ENCODE measurements at regions not wholly inside any gene's neighbourhood (a gene's known extent, or its start where the extent isn't known, plus 50 kb on each side); places are given as distances from the start of the nearest gene placed in this dataset.

DNA sequence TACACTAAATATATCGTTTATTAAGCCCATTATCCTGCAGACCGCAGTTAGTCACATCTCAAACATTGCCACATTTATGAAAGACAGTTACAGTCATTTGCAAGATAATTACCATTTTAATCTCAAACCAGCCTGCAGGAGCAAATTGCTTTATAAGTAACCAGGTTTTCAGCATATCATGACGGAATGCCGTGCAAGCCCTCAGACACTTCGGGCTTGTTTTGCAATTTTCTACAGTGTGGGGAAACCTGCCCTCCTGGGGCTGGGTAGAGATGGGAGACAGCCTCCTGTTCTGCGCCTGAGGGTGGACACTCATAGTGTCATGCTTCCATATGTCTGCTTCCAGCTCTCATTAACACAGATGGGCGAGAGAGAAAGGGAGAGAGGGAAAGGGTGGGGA is 563.9 kb downstream of the NPHP4 start:
- intact Hi-C loops (cut with DNase I) = no loop called here
- TF ChIP-seq, protein P1, sequence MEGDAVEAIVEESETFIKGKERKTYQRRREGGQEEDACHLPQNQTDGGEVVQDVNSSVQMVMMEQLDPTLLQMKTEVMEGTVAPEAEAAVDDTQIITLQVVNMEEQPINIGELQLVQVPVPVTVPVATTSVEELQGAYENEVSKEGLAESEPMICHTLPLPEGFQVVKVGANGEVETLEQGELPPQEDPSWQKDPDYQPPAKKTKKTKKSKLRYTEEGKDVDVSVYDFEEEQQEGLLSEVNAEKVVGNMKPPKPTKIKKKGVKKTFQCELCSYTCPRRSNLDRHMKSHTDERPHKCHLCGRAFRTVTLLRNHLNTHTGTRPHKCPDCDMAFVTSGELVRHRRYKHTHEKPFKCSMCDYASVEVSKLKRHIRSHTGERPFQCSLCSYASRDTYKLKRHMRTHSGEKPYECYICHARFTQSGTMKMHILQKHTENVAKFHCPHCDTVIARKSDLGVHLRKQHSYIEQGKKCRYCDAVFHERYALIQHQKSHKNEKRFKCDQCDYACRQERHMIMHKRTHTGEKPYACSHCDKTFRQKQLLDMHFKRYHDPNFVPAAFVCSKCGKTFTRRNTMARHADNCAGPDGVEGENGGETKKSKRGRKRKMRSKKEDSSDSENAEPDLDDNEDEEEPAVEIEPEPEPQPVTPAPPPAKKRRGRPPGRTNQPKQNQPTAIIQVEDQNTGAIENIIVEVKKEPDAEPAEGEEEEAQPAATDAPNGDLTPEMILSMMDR (IDR thresholded peaks at IDR 0.05) = no peak
- peaks cover 0 to 91% (median 81%) of the 10 kb centered on the region in 7 donors for H3K27me3 ChIP-seq

DNA sequence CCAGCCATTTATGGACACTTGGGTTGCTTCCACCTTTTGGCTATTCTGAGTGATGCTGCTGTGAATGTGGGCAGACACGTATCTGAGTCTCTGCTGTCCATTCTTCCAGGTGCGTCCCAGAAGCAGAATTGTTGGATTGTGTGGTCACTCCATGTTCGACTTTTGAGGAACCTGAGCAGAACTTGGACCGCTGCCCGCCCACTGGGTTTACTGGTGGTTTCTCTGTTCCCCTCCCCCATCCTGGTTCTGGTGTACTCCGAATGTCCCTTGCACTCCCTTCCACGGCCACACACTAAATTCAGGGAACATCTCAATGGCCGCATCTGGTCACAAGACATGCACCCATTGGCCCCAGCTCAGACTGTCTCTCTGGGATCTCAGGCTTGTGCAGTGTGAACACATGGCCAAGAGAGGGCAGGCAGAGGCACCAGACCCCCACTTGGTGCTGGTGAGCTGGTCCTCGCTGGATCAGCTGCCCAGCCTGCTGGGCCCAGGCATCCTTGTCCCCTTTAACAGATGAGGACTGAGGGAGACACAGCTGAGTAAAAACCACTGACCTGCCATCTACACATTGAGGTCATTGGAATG is 565.1 kb downstream of the NPHP4 start:
- Histone ChIP-seq H3K9me3 (no peaks in the 10 kb centered on the region), H3K4me1 (peaks cover 0 to 6% (median 0%) of the 10 kb centered on the region in 9 donors), H3K27me3 (peaks cover 0 to 88% (median 80%) of the 10 kb centered on the region in 7 donors), H3K27ac (no peak overlapping the region), H3K36me3 (no peaks in the 10 kb centered on the region), H3K4me3 (no peak overlapping the region)
- WGBS, 2 donors = 81 to 88% methylated on average over 9 of the region's 9 CpGs
- TF ChIP-seq, protein P1 (IDR thresholded peaks at IDR 0.05) = no peak
- DNase-seq = no peak
- intact Hi-C loops (cut with DNase I) = no loop called here
- ATAC-seq = no peak

More for the DNA sequence above, 563.9 kb downstream of the NPHP4 start:
- DNase-seq = no peak
- peaks cover 0 to under 1% (median 0%) of the 10 kb centered on the region in 9 donors for H3K4me1 ChIP-seq
- no peaks in the 10 kb centered on the region for H3K9me3 ChIP-seq
- H3K4me3 ChIP-seq = no peak overlapping the region
- ATAC-seq = no peak
- no peak overlapping the region for H3K27ac ChIP-seq
- 74 to 75% methylated on average over 7 of the region's 7 CpGs for WGBS, 2 donors
- H3K36me3 ChIP-seq = no peaks in the 10 kb centered on the region

DNA sequence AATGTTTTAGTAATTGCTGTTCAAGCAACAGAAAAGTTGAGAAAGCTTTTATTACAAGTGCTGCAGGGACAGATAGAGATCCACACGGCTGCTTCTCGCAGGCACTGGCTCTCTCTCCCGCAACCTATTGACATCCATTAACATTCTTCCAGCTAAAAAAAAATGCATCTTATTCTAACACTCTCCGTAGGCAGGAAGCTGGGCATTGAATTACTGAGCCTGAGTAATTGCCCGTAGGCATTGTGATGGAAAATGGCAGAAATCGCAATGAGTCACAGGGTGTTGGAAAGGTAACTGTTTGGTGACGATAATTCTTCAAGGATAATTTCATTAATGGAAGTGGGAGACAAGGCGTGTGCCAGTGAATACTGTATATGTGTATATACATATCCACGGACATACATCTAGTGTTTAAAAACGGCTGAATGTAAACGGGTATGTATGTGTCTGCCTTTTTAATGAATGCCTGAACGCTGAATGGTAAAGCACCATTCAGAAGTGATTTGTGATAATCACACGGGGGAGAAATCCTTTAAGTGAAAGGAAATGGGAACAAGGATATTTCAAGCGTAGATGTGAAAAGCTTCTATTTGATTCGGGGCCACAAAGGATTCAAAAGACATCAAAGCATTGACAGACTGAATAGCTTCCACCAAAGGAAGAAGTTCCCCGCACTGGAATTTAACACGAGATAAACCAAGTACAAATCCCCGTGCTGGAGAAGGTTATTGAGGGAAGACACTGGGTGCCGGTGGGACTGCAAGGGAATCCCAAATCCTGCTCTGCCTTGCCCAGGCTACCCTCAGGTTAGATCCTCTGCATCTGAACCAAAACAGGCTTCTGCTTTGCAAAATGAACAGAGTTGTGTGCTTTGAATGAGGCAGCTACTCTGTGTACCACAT is 567.2 kb downstream of the NPHP4 start:
- Histone ChIP-seq H3K36me3 (no peaks in the 10 kb centered on the region), H3K4me1 (peaks cover 0 to 6% (median 0%) of the 10 kb centered on the region in 9 donors), H3K27ac (no peak overlapping the region), H3K4me3 (no peak overlapping the region), H3K9me3 (no peaks in the 10 kb centered on the region), H3K27me3 (peaks cover 0 to 87% (median 73%) of the 10 kb centered on the region in 7 donors)
- intact Hi-C loops (cut with DNase I) = no loop called here
- ATAC-seq (no peak), DNase-seq (no peak)
- WGBS, 2 donors = 31 to 33% methylated on average over 19 of the region's 19 CpGs
- TF ChIP-seq, protein P1 (IDR thresholded peaks at IDR 0.05) = no peak

DNA sequence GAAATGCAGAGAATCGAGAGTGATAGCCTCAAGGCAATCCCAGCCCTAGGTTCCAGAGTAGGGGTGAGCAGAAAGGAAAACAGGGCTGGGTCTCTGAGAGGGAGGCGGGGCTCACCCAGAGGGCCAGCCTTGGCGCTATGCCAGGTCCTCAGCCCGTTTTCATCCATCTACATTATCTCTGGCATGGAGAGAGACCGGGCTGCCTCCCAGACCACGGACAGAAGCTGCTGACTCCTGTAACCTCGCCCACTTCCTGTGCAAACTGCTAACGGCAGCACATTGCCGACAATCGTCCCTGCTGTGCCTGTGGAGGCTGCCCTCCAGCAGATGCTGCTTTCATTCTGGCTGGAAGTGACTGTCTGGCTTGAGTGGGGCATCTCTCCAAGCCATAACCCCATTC is 569.1 kb downstream of the NPHP4 start:
- no peaks in the 10 kb centered on the region for H3K36me3 ChIP-seq
- peaks cover 0 to 78% (median 59%) of the 10 kb centered on the region in 7 donors for H3K27me3 ChIP-seq
- H3K4me1 ChIP-seq = peaks cover 0 to 6% (median 0%) of the 10 kb centered on the region in 9 donors
- WGBS, 2 donors = 17 to 21% methylated on average over 10 of the region's 10 CpGs
- TF ChIP-seq, protein P1 (IDR thresholded peaks at IDR 0.05) = no peak
- intact Hi-C loops (cut with DNase I) = no loop called here
- DNase-seq = no peak
- no peak for ATAC-seq
- H3K9me3 ChIP-seq = no peaks in the 10 kb centered on the region
- H3K27ac ChIP-seq = no peak overlapping the region
- H3K4me3 ChIP-seq = no peak overlapping the region

Data from heart right ventricle (tissue), 16 donors.